Astrocyte (in vitro differentiated cells and primary cell): ENCODE measurements at regions not wholly inside any gene's neighbourhood (a gene's known extent, or its start where the extent isn't known, plus 50 kb on each side); places are given as distances from the start of the nearest gene placed in this dataset.

Source experiments
- CTCF ChIP-seq: IDR thresholded peaks from 2 replicates; pipeline ENCODE4 v1.5.1; 2011; ENCODE audit warnings: low read depth, mild to moderate bottlenecking, inconsistent platforms, low read length, moderate library complexity; ENCODE audit not compliant: insufficient read depth
- EZH2 ChIP-seq: IDR thresholded peaks from 2 replicates; pipeline ENCODE4 v1.6.1; 2012; ENCODE audit warnings: mild to moderate bottlenecking, low read length, inconsistent platforms; ENCODE audit not compliant: insufficient read depth

DNA sequence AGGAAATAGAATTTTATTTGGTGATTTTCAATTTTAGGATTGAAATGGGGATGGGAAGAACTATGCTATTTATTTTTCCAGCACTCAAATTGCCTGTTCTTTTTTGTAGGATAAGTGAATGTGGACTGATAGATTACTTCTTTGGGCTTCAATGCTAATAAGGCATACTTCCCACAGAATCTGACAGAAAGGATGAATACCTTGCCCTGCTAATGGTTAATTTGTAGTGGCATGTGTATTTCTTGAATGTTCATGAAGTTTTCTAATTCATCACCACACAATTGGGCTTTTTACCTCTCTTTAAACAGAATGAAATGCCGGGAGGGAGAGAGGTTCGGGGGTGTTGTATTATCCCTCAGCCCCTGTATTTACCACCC lies 369.1 kb upstream of the ADGRL2 start:
- TF ChIP-seq CTCF, result no peak
- TF ChIP-seq EZH2, result no peak
